ENCODE measurements at regions not wholly inside any gene's neighbourhood (a gene's known extent, or its start where the extent isn't known, plus 50 kb on each side); places are given as distances from the start of the nearest gene placed in this dataset.

- DNase-seq: no peak
- ATAC-seq (ENCODE audit: low FRiP score in 2 of 2): no peak
Measured at GRCh38 chr18:53950545-53950944, 273.9 kb downstream of the MBD2 start.

GRCh38 chr18:53948991-53949390 is 275.5 kb downstream of the MBD2 start:
- ATAC-seq (ENCODE audit: low FRiP score in 2 of 2): no peak
- no peaks in the 10 kb centered on the region for H3K27me3 ChIP-seq
- no peak overlapping the region for H3K27ac ChIP-seq
- DNase-seq: no peak
- H3K4me1 ChIP-seq: no peaks in the 10 kb centered on the region
- TF ChIP-seq CTCF (IDR thresholded peaks at IDR 0.05): no peak
- no peak for TF ChIP-seq EP300 (IDR thresholded peaks at IDR 0.05)
- no peak for TF ChIP-seq POLR2AphosphoS5 (IDR thresholded peaks at IDR 0.05)
- TF ChIP-seq POLR2A (IDR thresholded peaks at IDR 0.05): no peak
- H3K36me3 ChIP-seq: no peaks in the 10 kb centered on the region
- peaks cover 0 to 11% (median 0%) of the 10 kb centered on the region in 4 donors for H3K9me3 ChIP-seq
- no peak overlapping the region for H3K4me3 ChIP-seq

More at GRCh38 chr18:53950545-53950944, 273.9 kb downstream of the MBD2 start:
- H3K36me3 ChIP-seq: no peaks in the 10 kb centered on the region
- H3K4me1 ChIP-seq: no peaks in the 10 kb centered on the region
- H3K27ac ChIP-seq: no peak overlapping the region
- H3K9me3 ChIP-seq: no peaks in the 10 kb centered on the region
- H3K4me3 ChIP-seq: no peak overlapping the region
- 65 to 68% methylated on average over 1 of the region's 1 CpG for WGBS, 2 donors
- TF ChIP-seq EP300 (IDR thresholded peaks at IDR 0.05): no peak
- no peak for TF ChIP-seq POLR2AphosphoS5 (IDR thresholded peaks at IDR 0.05)
- TF ChIP-seq POLR2A (IDR thresholded peaks at IDR 0.05): no peak
- no peak for TF ChIP-seq CTCF (IDR thresholded peaks at IDR 0.05)
- no peaks in the 10 kb centered on the region for H3K27me3 ChIP-seq

- DNase-seq (no peak), ATAC-seq (ENCODE audit: low FRiP score in 2 of 2) (no peak)
- H3K9me3 ChIP-seq: peaks cover 0 to 14% (median 0%) of the 10 kb centered on the region in 4 donors
- no peak overlapping the region for H3K27ac ChIP-seq
- H3K36me3 ChIP-seq: no peaks in the 10 kb centered on the region
- H3K27me3 ChIP-seq: no peaks in the 10 kb centered on the region
- 57 to 76% methylated on average over 5 of the region's 5 CpGs for WGBS, 2 donors
- TF ChIP-seq POLR2A (IDR thresholded peaks at IDR 0.05) (no peak), CTCF (IDR thresholded peaks at IDR 0.05) (no peak), POLR2AphosphoS5 (IDR thresholded peaks at IDR 0.05) (no peak), EP300 (IDR thresholded peaks at IDR 0.05) (no peak)
- no peak overlapping the region for H3K4me3 ChIP-seq
- H3K4me1 ChIP-seq: no peaks in the 10 kb centered on the region
Measured at GRCh38 chr18:53947092-53947640, 277.3 kb downstream of the MBD2 start.

GRCh38 chr18:53946594-53946993 is 277.9 kb downstream of the MBD2 start:
- no peak for DNase-seq
- Histone ChIP-seq H3K36me3 (no peaks in the 10 kb centered on the region), H3K9me3 (peaks cover 0 to 14% (median 0%) of the 10 kb centered on the region in 4 donors), H3K4me1 (no peaks in the 10 kb centered on the region), H3K27me3 (no peaks in the 10 kb centered on the region), H3K4me3 (no peak overlapping the region), H3K27ac (no peak overlapping the region)
- 36 to 44% methylated on average over 1 of the region's 1 CpG for WGBS, 2 donors
- TF ChIP-seq CTCF (IDR thresholded peaks at IDR 0.05): no peak
- TF ChIP-seq POLR2A (IDR thresholded peaks at IDR 0.05): no peak
- TF ChIP-seq POLR2AphosphoS5 (IDR thresholded peaks at IDR 0.05): no peak
- TF ChIP-seq EP300 (IDR thresholded peaks at IDR 0.05): no peak
- ATAC-seq (ENCODE audit: low FRiP score in 2 of 2): no peak

GRCh38 chr18:53944721-53945120 is 279.7 kb downstream of the MBD2 start:
- DNase-seq: no peak
- 93% methylated on average over 4 of the region's 4 CpGs for WGBS, 2 donors
- no peak overlapping the region for H3K27ac ChIP-seq

More at GRCh38 chr18:53944721-53945120, 279.7 kb downstream of the MBD2 start:
- H3K4me3 ChIP-seq: no peak overlapping the region
- TF ChIP-seq POLR2AphosphoS5 (IDR thresholded peaks at IDR 0.05) (no peak), POLR2A (IDR thresholded peaks at IDR 0.05) (no peak), CTCF (IDR thresholded peaks at IDR 0.05) (no peak), EP300 (IDR thresholded peaks at IDR 0.05) (no peak)
- peaks cover 0 to 14% (median 0%) of the 10 kb centered on the region in 4 donors for H3K9me3 ChIP-seq
- no peaks in the 10 kb centered on the region for H3K27me3 ChIP-seq
- H3K4me1 ChIP-seq: no peaks in the 10 kb centered on the region
- no peak for ATAC-seq (ENCODE audit: low FRiP score in 2 of 2)
- H3K36me3 ChIP-seq: no peaks in the 10 kb centered on the region
